ENCODE measurements at regions not wholly inside any gene's neighbourhood (a gene's known extent, or its start where the extent isn't known, plus 50 kb on each side); places are given as distances from the start of the nearest gene placed in this dataset.

- TF ChIP-seq CTCF (IDR thresholded peaks at IDR 0.05; ENCODE audit: poor library complexity) (no peak), EZH2 (IDR thresholded peaks at IDR 0.05; ENCODE audit: borderline replicate concordance) (no peak), EZH2phosphoT487 (IDR thresholded peaks at IDR 0.05; ENCODE audit: low read depth, severe bottlenecking, unreplicated experiment) (no peak)
Measured at GRCh38 chr4:129358571-129358970, 262.6 kb downstream of the C4orf33 start.

Measured in hepatocyte (in vitro differentiated cells).